Uterus (tissue), 2 donors: ENCODE measurements at regions not wholly inside any gene's neighbourhood (a gene's known extent, or its start where the extent isn't known, plus 50 kb on each side); places are given as distances from the start of the nearest gene placed in this dataset.

Experiments used
- CTCF ChIP-seq, 4 experiments: fragments of 200-600 bp in 2 of 4; fragments of 450-650 bp in 2 of 4; sonication (generic) in 2 of 4; IDR thresholded peaks; one replicate each; pipeline ENCODE4 v1.5.1; 2016 to 2019; ENCODE audit warnings: antibody characterized with exemption in 4 of 4, mild to moderate bottlenecking in 2 of 4, moderate library complexity in 1 of 4
- POLR2A ChIP-seq, 2 donors: fragments of 450-650 bp; IDR thresholded peaks; one replicate each; pipeline ENCODE4 v1.6.1; 2016; ENCODE audit warnings: antibody characterized with exemption in 2 of 2, mild to moderate bottlenecking in 1 of 2, moderate library complexity in 1 of 2

DNA sequence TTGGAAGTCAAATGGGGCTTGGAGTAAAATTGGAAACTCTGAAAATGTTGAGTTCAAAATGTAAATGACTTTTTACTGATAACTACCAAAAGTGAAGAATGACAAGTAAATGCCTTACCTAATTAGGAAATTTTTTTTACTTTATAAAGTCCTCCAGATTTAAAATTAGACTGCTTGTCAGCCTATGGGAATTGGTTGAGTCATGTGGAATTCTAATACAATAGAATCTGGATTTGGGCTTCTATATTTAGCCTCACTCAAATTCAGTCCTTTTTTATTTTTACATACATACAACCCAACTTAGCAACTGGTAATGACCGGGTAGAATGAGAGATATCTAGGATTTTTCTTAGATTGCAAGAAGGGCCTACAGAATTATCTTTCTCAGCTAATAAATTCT, 158.9 kb upstream of the CADPS start:
- no peak for TF ChIP-seq CTCF (IDR thresholded peaks at IDR 0.05)
- TF ChIP-seq POLR2A (IDR thresholded peaks at IDR 0.05) = no peak
